CD4-positive, alpha-beta T cell treated with Interferon gamma for 1 hour (primary cell): ENCODE measurements at regions not wholly inside any gene's neighbourhood (a gene's known extent, or its start where the extent isn't known, plus 50 kb on each side); places are given as distances from the start of the nearest gene placed in this dataset.

Experiments used
- DNase-seq: peaks from one replicate; pipeline ENCODE4 v3.0.0-alpha.2; 2020

DNA sequence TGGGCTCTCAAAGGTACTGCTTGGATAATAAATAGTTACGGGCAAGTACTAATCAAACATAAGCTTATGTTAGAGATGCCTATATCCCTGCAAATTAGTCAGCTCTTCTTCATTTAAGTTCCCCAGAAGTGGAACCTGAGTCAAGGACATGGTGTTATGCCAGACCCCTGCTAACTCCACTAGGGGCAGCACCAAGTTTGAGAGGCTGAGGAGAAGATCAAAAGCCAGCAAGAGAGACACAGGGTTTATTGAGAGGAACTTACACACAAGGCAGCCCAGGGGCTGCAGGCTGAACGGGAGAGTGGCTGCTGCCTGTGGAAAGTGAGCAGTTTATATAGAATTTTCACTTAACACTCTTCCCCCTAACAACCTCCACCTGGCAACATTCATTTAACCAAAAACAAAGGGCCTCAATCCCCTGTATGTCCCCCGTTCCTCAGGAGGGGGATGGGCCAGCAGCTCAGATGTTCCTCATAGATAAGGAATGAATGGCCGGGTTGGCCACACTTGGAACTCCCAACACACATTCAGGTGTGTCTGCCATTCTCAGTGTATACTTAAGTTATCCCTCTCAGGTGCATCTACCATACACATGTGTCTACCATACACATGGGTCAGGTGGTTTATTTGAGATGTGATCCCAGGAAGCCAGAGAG, 62.6 kb upstream of the GHITM start:
- DNase-seq, result no peak

- DNase-seq, result no peak
Observed at GRCh38 chr10:84077768-84078167, 61.5 kb upstream of the GHITM start.

DNA sequence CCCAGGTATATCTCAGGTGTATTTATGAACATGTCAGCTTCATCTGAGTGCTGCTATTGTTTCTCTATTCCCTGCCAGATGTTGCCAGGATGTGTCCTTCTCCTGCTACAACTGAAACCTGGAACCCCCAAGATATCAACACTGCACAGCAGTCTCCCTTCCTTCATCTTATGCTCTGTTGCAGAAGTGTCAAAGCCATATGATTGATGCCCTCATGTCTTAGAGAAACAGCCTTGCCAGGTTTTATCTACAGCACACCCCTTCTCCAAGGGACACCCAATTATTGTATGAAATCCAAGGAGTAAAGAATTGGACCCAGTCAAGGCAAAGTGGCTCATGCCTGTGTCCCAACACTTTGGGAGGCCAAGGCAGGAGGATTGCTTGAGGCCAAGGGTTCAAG, 60.5 kb upstream of the GHITM start:
- DNase-seq, result no peak

GRCh38 chr10:84084342-84084741, 55.0 kb upstream of the GHITM start:
- no peak for DNase-seq

DNA sequence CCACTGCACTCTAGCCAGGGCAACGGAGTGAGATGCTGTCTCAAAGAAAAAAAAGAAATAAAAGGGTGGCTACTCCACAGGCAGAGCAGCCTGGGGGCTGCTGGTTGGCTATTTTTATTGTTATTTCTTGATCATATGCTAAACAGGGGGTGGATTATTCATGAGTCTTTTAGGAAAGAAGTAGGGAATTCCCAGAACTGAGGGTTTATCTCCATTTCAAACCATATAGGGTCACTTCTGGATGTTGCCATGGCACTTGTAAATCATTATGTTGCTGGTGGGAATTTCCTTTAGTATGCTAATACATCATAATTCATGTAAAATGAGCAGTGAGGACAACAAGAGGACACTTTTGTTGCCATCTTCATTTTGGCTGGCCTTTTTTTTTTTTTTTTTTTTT, 52.1 kb upstream of the GHITM start:
- DNase-seq, result no peak

GRCh38 chr10:84088626-84089025, 50.7 kb upstream of the GHITM start:
- DNase-seq, result no peak

DNA sequence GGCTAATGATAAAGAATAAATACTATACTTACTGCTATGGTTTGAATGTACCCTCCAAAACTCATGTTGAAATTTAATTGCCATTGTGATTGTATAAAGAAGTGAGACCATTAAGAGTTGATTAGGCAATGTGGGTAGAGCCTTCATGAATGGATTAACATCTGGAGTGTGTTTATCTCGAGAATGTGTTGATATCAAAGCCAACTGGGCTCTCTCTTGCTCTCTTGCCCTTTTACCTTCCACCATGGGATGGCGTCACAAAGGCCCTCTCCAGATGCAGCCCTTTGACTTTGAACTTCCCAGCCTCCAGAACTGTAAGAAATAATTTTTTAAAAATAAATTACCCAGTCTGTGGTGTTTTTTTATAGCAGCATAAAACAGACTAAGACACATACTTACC, 50.1 kb upstream of the GHITM start:
- no peak for DNase-seq
